Common myeloid progenitor, CD34-positive (primary cell): ENCODE measurements at regions not wholly inside any gene's neighbourhood (a gene's known extent, or its start where the extent isn't known, plus 50 kb on each side); places are given as distances from the start of the nearest gene placed in this dataset.

Source experiments
- CTCF ChIA-PET: fragments of 350-600 bp; sonication (Branson Sonifier 250); formaldehyde crosslinking; loops from one replicate; lab custom pipeline; 2021; ENCODE audit warnings: antibody characterized with exemption; lab: Charles Lee
- POLR2A ChIA-PET: fragments of 350-600 bp; sonication (Branson Sonifier 250); formaldehyde crosslinking; loops from one replicate; lab custom pipeline; 2021; ENCODE audit warnings: antibody characterized with exemption; lab: Charles Lee
- DNase-seq, 3 donors: peaks; one replicate each; pipeline versions ENCODE4 v3.0.0 to v3.0.0-alpha.2; 2013
- H3K27ac ChIP-seq, 2 experiments: 1 replicate in 1 of 2; 2 replicates in 1 of 2; pipeline ENCODE4 v1.7.0; 2013; ENCODE audit warnings: inconsistent platforms in 2 of 2, low read length in 2 of 2, mild to moderate bottlenecking in 2 of 2, low read depth in 1 of 2, moderate library complexity in 1 of 2; ENCODE audit not compliant: severe bottlenecking in 2 of 2, insufficient read depth in 1 of 2, poor library complexity in 1 of 2
- H3K27me3 ChIP-seq, 5 experiments: replicated peaks in 2 of 5; 1 replicate in 3 of 5; 2 replicates in 2 of 5; pipeline versions ENCODE4 v1.6.1 to v1.7.0; 2013; ENCODE audit warnings: low read length in 4 of 5, mild to moderate bottlenecking in 2 of 5, moderate library complexity in 2 of 5, inconsistent platforms in 1 of 5; ENCODE audit not compliant: insufficient read depth in 5 of 5, control insufficient read depth in 4 of 5
- H3K36me3 ChIP-seq, 4 experiments: 1 replicate in 2 of 4; 2 replicates in 2 of 4; pipeline versions ENCODE4 v1.6.1 to v1.7.0; 2013; ENCODE audit warnings: low read length in 3 of 4, control low read depth in 1 of 4, mild to moderate bottlenecking in 1 of 4; ENCODE audit not compliant: control insufficient read depth in 4 of 4, insufficient read depth in 4 of 4
- H3K4me1 ChIP-seq, 4 experiments: 1 replicate in 3 of 4; 2 replicates in 1 of 4; pipeline versions ENCODE4 v1.6.1 to v1.7.1; 2013; ENCODE audit warnings: low read length in 3 of 4, mild to moderate bottlenecking in 3 of 4, control low read depth in 1 of 4, inconsistent platforms in 1 of 4, moderate library complexity in 1 of 4; ENCODE audit not compliant: control insufficient read depth in 4 of 4, insufficient read depth in 4 of 4; ENCODE audit errors: control extremely low read depth in 1 of 4
- H3K4me3 ChIP-seq, 7 experiments: 1 replicate in 4 of 7; 2 replicates in 3 of 7; pipeline versions ENCODE4 v1.5.1 to v1.7.0; 2013; ENCODE audit warnings: mild to moderate bottlenecking in 7 of 7, low read length in 6 of 7, moderate library complexity in 6 of 7, inconsistent platforms in 2 of 7, low read depth in 2 of 7, control low read depth in 1 of 7; ENCODE audit not compliant: insufficient read depth in 4 of 7, control insufficient read depth in 1 of 7; ENCODE audit errors: extremely low read depth in 1 of 7
- H3K9me3 ChIP-seq, 5 experiments: 1 replicate in 4 of 5; 2 replicates in 1 of 5; pipeline versions ENCODE4 v1.6.1 to v1.7.1; 2013; ENCODE audit warnings: low read length in 4 of 5, mild to moderate bottlenecking in 2 of 5, inconsistent platforms in 1 of 5, low read depth in 1 of 5, moderate library complexity in 1 of 5; ENCODE audit not compliant: control insufficient read depth in 4 of 5, insufficient read depth in 2 of 5; ENCODE audit errors: control extremely low read depth in 1 of 5
- WGBS: methylation state at CpG from one replicate; pipeline ENCODE4 v1.1.5; 2013; ENCODE audit not compliant: insufficient coverage; 5-methylcytosine and 5-hydroxymethylcytosine counted together

DNA sequence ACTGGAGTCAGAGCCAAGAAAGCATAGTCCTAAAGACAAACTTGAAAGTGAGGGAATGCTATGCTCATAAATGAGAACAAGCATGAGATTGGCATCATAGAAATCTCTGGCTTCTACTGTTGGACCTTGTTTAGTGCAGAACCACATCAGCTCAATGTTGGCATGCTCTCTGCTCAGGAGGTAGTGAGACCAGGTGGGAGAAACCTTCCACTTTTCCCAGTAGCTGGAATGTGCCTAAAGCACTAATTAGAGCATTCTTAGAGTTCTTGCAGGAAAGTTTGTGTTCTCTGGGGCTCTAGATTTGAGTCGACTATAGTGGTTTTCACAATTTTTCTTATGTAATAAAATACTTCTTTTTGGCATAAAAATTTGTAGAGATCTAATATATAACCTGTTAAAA lies 159.7 kb upstream of the PRICKLE1 start:
- CTCF ChIA-PET = no interaction called here
- Histone ChIP-seq H3K27me3 (no peaks in the 10 kb centered on the region), H3K4me3 (no peak overlapping the region), H3K4me1 (no peaks in the 10 kb centered on the region), H3K9me3 (peaks cover 0 to 13% (median 5%) of the 10 kb centered on the region in 5 experiments), H3K36me3 (no peaks in the 10 kb centered on the region), H3K27ac (no peak overlapping the region)
- no CpG with 5 or more reads among the region's 1 CpG for WGBS
- DNase-seq = no peak
- POLR2A ChIA-PET = no interaction called here

DNA sequence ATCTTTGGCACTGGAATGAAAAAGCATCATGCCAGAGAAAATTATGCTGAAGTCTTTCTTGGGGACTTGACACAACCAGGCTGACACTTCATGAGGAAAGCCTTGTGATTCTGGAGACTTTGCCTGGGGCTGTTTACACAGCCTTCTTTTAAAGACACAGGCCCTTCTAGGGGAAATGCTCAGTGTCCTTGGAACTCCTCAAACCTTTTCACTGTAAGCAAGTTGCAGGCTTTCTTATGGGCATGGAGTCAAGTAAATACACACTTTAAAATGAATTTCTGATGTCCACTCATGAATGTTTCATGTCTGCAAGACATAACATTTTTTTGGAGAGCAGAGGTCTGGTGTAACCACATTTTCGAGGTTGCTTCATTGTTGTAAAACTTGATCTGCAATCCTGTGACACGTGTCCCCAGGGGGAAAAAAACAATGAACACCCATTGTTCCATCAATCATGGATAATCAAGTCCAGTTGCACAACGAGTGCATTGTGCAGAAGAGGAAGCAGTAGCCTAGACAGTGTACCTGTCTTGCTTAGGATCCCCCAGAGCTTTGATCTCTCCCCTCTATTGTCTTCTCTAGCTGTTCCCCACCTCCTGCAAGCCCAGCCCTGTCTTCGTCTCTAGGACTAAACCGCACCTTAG lies 155.1 kb upstream of the PRICKLE1 start:
- Histone ChIP-seq H3K27me3 (no peaks in the 10 kb centered on the region), H3K9me3 (peaks cover 0 to 13% (median 5%) of the 10 kb centered on the region in 5 experiments), H3K4me1 (no peaks in the 10 kb centered on the region), H3K27ac (no peak overlapping the region), H3K4me3 (no peak overlapping the region), H3K36me3 (no peaks in the 10 kb centered on the region)
- 54% methylated on average over 5 of the region's 5 CpGs for WGBS
- no peak for DNase-seq
- CTCF ChIA-PET = no interaction called here
- POLR2A ChIA-PET = no interaction called here

GRCh38 chr12:42742716-42743115 lies 153.2 kb upstream of the PRICKLE1 start:
- POLR2A ChIA-PET = no interaction called here
- WGBS = no CpG with 5 or more reads among the region's 5 CpGs
- no peaks in the 10 kb centered on the region for H3K4me1 ChIP-seq
- no peak overlapping the region for H3K27ac ChIP-seq
- no peaks in the 10 kb centered on the region for H3K27me3 ChIP-seq
- DNase-seq = no peak
- H3K36me3 ChIP-seq = no peaks in the 10 kb centered on the region
- H3K4me3 ChIP-seq = no peak overlapping the region
- CTCF ChIA-PET = no interaction called here
- H3K9me3 ChIP-seq = peaks cover 0 to 11% (median 5%) of the 10 kb centered on the region in 5 experiments

DNA sequence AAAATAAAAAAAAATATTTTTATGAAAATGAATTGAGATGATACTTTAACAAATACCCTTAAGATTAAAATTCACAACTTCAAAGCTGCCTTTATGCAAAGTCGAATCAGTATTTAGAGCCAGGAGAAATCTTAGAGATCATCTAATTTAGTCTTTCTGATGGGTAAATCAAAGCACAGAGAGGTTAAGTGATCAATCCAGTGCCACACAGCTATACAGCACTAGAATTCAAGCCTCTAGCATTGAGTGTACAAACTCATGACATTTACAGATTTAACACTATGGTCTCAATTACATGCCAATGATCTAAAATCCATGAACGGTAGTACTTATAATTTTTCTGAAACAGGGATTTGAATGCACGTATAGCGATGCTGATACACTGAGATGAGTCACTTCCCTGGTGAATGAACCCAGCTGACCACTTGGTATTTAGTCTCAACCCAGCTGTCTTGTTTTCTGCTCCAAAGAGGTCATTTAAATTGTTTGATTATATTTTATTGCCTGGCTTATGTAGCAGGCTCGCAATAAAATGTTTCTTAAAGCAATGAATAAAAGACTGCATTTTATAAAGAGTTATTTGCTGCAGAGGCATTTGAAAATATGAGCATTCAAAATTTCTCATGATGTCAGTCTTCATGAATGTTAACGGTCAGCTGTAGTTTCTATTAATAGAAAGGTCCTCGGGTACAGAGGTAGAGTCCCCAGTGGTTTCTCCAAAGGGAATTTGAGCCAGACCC lies 152.4 kb upstream of the PRICKLE1 start:
- H3K36me3 ChIP-seq = no peaks in the 10 kb centered on the region
- WGBS = 88% methylated on average over 6 of the region's 7 CpGs
- POLR2A ChIA-PET = no interaction called here
- no peak overlapping the region for H3K4me3 ChIP-seq
- H3K9me3 ChIP-seq = peaks cover 0 to 9% (median 5%) of the 10 kb centered on the region in 5 experiments
- no peak for DNase-seq
- no peaks in the 10 kb centered on the region for H3K27me3 ChIP-seq
- no peak overlapping the region for H3K27ac ChIP-seq
- H3K4me1 ChIP-seq = no peaks in the 10 kb centered on the region
- CTCF ChIA-PET = no interaction called here

- 60% methylated on average over 1 of the region's 2 CpGs for WGBS
- CTCF ChIA-PET = no interaction called here
- POLR2A ChIA-PET = no interaction called here
These were observed 151.5 kb upstream of the PRICKLE1 start for GRCh38 chr12:42741091-42741490.

GRCh38 chr12:42737398-42737797 lies 147.9 kb upstream of the PRICKLE1 start:
- no peaks in the 10 kb centered on the region for H3K27me3 ChIP-seq
- ChIA-PET CTCF (no interaction called here), POLR2A (no interaction called here)
- WGBS = 100% methylated on average over 3 of the region's 3 CpGs
- no peak overlapping the region for H3K27ac ChIP-seq
- no peak overlapping the region for H3K4me3 ChIP-seq
- H3K9me3 ChIP-seq = no peaks in the 10 kb centered on the region
- no peaks in the 10 kb centered on the region for H3K4me1 ChIP-seq
- no peak for DNase-seq
- H3K36me3 ChIP-seq = no peaks in the 10 kb centered on the region

More at GRCh38 chr12:42741091-42741490, 151.5 kb upstream of the PRICKLE1 start:
- Histone ChIP-seq H3K27ac (no peak overlapping the region), H3K4me3 (no peak overlapping the region), H3K4me1 (no peaks in the 10 kb centered on the region), H3K9me3 (peaks cover 0 to 4% (median 0%) of the 10 kb centered on the region in 5 experiments), H3K27me3 (no peaks in the 10 kb centered on the region), H3K36me3 (no peaks in the 10 kb centered on the region)
- no peak for DNase-seq

DNA sequence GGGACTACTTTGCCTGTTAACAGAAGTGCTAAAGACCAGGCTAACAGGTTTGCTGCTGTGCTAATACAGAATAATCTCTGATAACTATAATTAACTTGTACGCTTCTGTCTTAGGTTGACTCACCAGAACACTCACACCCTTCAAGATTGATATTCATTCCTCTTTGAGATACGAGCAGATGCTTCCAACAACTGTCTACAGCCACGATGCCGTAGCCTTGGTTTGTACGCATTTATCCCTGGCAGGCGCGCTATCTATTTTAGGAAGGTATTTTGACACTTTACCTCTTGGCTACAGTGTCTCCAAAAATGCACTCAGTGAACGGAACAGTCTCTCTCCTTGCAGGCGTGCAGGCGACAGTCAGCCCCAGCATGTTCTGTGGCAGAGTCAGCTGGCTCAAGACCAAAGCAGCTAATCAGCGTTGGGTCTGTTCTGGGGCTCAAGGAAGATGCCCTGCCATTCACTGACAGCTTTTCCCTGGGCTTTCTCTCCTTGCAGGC lies 146.4 kb upstream of the PRICKLE1 start:
- H3K27me3 ChIP-seq = no peaks in the 10 kb centered on the region
- no peak overlapping the region for H3K27ac ChIP-seq
- WGBS = 87% methylated on average over 9 of the region's 11 CpGs
- no peak for DNase-seq
- no peak overlapping the region for H3K4me3 ChIP-seq
- no peaks in the 10 kb centered on the region for H3K9me3 ChIP-seq
- CTCF ChIA-PET = interaction anchor here (0.5 kb wide), 1 partner anchor 707 kb away, joined by 3 read pairs; no protein-coding TSS in a partner anchor
- H3K4me1 ChIP-seq = no peaks in the 10 kb centered on the region
- no peaks in the 10 kb centered on the region for H3K36me3 ChIP-seq
- POLR2A ChIA-PET = no interaction called here
